ENCODE measurements at regions not wholly inside any gene's neighbourhood (a gene's known extent, or its start where the extent isn't known, plus 50 kb on each side); places are given as distances from the start of the nearest gene placed in this dataset.

GRCh38 chr18:47484068-47484467 lies 232.6 kb upstream of the SKOR2 start:
- TF ChIP-seq, protein P1, sequence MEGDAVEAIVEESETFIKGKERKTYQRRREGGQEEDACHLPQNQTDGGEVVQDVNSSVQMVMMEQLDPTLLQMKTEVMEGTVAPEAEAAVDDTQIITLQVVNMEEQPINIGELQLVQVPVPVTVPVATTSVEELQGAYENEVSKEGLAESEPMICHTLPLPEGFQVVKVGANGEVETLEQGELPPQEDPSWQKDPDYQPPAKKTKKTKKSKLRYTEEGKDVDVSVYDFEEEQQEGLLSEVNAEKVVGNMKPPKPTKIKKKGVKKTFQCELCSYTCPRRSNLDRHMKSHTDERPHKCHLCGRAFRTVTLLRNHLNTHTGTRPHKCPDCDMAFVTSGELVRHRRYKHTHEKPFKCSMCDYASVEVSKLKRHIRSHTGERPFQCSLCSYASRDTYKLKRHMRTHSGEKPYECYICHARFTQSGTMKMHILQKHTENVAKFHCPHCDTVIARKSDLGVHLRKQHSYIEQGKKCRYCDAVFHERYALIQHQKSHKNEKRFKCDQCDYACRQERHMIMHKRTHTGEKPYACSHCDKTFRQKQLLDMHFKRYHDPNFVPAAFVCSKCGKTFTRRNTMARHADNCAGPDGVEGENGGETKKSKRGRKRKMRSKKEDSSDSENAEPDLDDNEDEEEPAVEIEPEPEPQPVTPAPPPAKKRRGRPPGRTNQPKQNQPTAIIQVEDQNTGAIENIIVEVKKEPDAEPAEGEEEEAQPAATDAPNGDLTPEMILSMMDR (IDR thresholded peaks at IDR 0.05), result no peak
- no peak for TF ChIP-seq ZFX (IDR thresholded peaks at IDR 0.05; ENCODE audit: borderline replicate concordance)
